ENCODE measurements at regions not wholly inside any gene's neighbourhood (a gene's known extent, or its start where the extent isn't known, plus 50 kb on each side); places are given as distances from the start of the nearest gene placed in this dataset.
"Not testable (repeated sequence)": the region's sequence is repeated elsewhere in the genome, so short reads cannot be mapped to it uniquely, and the experiment has no call there.

DNA sequence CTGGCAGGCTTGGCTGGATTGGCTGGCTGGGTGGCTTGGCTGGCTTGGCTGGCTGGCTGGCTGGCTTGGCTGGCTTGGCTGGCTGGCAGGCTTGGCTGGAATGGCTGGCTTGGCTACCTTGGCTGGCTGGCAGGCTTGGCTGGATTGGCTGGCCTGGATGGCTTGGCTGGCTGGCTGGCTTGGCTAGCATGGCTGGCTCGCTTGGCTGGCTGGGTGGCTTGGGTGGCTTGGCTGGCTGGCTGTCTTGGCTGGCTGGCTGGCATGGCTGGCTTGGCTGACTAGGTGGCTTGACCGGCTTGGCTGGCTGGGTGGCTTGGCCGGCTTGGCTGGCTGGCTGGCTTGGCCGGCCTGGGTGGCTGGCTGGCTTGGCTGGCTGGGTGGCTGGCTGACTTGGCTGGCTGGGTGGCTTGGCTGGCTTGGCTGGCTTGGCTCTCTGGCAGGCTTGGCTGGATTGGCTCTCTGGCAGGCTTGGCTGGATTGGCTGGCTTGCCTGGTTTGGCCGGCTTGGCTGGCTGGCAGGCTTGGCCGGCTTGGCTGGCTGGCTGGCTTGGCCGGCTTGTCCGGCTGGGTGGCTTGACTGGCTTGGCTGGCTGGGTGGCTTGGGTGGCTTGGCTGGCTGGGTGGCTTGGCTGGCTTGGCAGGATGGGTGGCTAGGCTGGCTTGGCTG, 440.9 kb downstream of the GOLGA6L6 start:
- TF ChIP-seq EZH2 (IDR thresholded peaks at IDR 0.05; ENCODE audit: borderline replicate concordance, insufficient read depth, low read depth, low read length, poor library complexity, severe bottlenecking): not testable (repeated sequence)
- TF ChIP-seq, protein P1, sequence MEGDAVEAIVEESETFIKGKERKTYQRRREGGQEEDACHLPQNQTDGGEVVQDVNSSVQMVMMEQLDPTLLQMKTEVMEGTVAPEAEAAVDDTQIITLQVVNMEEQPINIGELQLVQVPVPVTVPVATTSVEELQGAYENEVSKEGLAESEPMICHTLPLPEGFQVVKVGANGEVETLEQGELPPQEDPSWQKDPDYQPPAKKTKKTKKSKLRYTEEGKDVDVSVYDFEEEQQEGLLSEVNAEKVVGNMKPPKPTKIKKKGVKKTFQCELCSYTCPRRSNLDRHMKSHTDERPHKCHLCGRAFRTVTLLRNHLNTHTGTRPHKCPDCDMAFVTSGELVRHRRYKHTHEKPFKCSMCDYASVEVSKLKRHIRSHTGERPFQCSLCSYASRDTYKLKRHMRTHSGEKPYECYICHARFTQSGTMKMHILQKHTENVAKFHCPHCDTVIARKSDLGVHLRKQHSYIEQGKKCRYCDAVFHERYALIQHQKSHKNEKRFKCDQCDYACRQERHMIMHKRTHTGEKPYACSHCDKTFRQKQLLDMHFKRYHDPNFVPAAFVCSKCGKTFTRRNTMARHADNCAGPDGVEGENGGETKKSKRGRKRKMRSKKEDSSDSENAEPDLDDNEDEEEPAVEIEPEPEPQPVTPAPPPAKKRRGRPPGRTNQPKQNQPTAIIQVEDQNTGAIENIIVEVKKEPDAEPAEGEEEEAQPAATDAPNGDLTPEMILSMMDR (IDR thresholded peaks at IDR 0.05): not testable (repeated sequence)
